ENCODE measurements at regions not wholly inside any gene's neighbourhood (a gene's known extent, or its start where the extent isn't known, plus 50 kb on each side); places are given as distances from the start of the nearest gene placed in this dataset.

GRCh38 chr16:77548766-77549165 is 113.9 kb upstream of the ADAMTS18 start:
- TF ChIP-seq ZBTB7A (IDR thresholded peaks at IDR 0.05; ENCODE audit: low read depth) (no peak), NFIC (IDR thresholded peaks at IDR 0.05) (no peak), CREB1 (IDR thresholded peaks at IDR 0.05; ENCODE audit: low read depth) (no peak), TCF12 (IDR thresholded peaks at IDR 0.05; ENCODE audit: low read depth) (no peak), FOXM1 (IDR thresholded peaks at IDR 0.05; ENCODE audit: borderline replicate concordance, low read depth) (no peak), RAD21 (IDR thresholded peaks at IDR 0.05; ENCODE audit: low read depth) (no peak), YY1 (IDR thresholded peaks at IDR 0.05; ENCODE audit: low read depth) (no peak), EGR1 (IDR thresholded peaks at IDR 0.05) (no peak), MAX (IDR thresholded peaks at IDR 0.05) (no peak), USF1 (IDR thresholded peaks at IDR 0.05) (no peak), TEAD4 (IDR thresholded peaks at IDR 0.05) (no peak), CEBPB (IDR thresholded peaks at IDR 0.05) (no peak), REST (IDR thresholded peaks at IDR 0.05; ENCODE audit: low read depth) (no peak), EP300 (IDR thresholded peaks at IDR 0.05; ENCODE audit: borderline replicate concordance) (no peak)

- TF ChIP-seq TCF12 (IDR thresholded peaks at IDR 0.05; ENCODE audit: low read depth) (no peak), REST (IDR thresholded peaks at IDR 0.05; ENCODE audit: low read depth) (no peak), USF1 (IDR thresholded peaks at IDR 0.05) (no peak), EGR1 (IDR thresholded peaks at IDR 0.05) (no peak), RAD21 (IDR thresholded peaks at IDR 0.05; ENCODE audit: low read depth) (no peak), EP300 (IDR thresholded peaks at IDR 0.05; ENCODE audit: borderline replicate concordance) (no peak), YY1 (IDR thresholded peaks at IDR 0.05; ENCODE audit: low read depth) (no peak), MAX (IDR thresholded peaks at IDR 0.05) (no peak), ZBTB7A (IDR thresholded peaks at IDR 0.05; ENCODE audit: low read depth) (no peak), TAF1 (IDR thresholded peaks at IDR 0.05; ENCODE audit: low read depth) (no peak), TEAD4 (IDR thresholded peaks at IDR 0.05) (no peak), NFIC (IDR thresholded peaks at IDR 0.05) (no peak), FOXM1 (IDR thresholded peaks at IDR 0.05; ENCODE audit: borderline replicate concordance, low read depth) (no peak), CEBPB (IDR thresholded peaks at IDR 0.05) (no peak), CREB1 (IDR thresholded peaks at IDR 0.05; ENCODE audit: low read depth) (no peak)
These were observed 115.0 kb upstream of the ADAMTS18 start for GRCh38 chr16:77549876-77550275.

- TF ChIP-seq REST (IDR thresholded peaks at IDR 0.05; ENCODE audit: low read depth) (no peak), ZBTB7A (IDR thresholded peaks at IDR 0.05; ENCODE audit: low read depth) (no peak), TCF12 (IDR thresholded peaks at IDR 0.05; ENCODE audit: low read depth) (no peak), EP300 (IDR thresholded peaks at IDR 0.05; ENCODE audit: borderline replicate concordance) (no peak), FOXM1 (IDR thresholded peaks at IDR 0.05; ENCODE audit: borderline replicate concordance, low read depth) (no peak), EGR1 (IDR thresholded peaks at IDR 0.05) (no peak), TAF1 (IDR thresholded peaks at IDR 0.05; ENCODE audit: low read depth) (no peak), USF1 (IDR thresholded peaks at IDR 0.05) (no peak), MAX (IDR thresholded peaks at IDR 0.05) (no peak), NFIC (IDR thresholded peaks at IDR 0.05) (no peak), CEBPB (IDR thresholded peaks at IDR 0.05) (no peak), RAD21 (IDR thresholded peaks at IDR 0.05; ENCODE audit: low read depth) (no peak), YY1 (IDR thresholded peaks at IDR 0.05; ENCODE audit: low read depth) (no peak), TEAD4 (IDR thresholded peaks at IDR 0.05) (no peak), CREB1 (IDR thresholded peaks at IDR 0.05; ENCODE audit: low read depth) (no peak)
These were observed 116.5 kb upstream of the ADAMTS18 start for GRCh38 chr16:77551357-77551756.

Measured in Ishikawa (cell line).